Osteocyte (in vitro differentiated cells): ENCODE measurements at regions not wholly inside any gene's neighbourhood (a gene's known extent, or its start where the extent isn't known, plus 50 kb on each side); places are given as distances from the start of the nearest gene placed in this dataset.

Source experiments
- DNase-seq: peaks from one replicate; pipeline ENCODE4 v3.0.0; 2021; ENCODE audit warnings: mixed read lengths; ENCODE audit not compliant: unreplicated experiment; ENCODE audit errors: extremely low spot score
- H3K27ac Mint-ChIP-seq: one replicate; pipeline ENCODE4 v1.8.0; 2021; ENCODE audit warnings: mild to moderate bottlenecking, mixed read lengths; ENCODE audit not compliant: unreplicated experiment
- H3K27me3 Mint-ChIP-seq: one replicate; pipeline ENCODE4 v1.8.0; 2021; ENCODE audit warnings: mixed read lengths; ENCODE audit not compliant: unreplicated experiment
- H3K36me3 Mint-ChIP-seq: one replicate; pipeline ENCODE4 v1.8.0; 2021; ENCODE audit warnings: mixed read lengths; ENCODE audit not compliant: unreplicated experiment
- H3K4me1 Mint-ChIP-seq: one replicate; pipeline ENCODE4 v1.8.0; 2021; ENCODE audit warnings: mixed read lengths; ENCODE audit not compliant: unreplicated experiment
- H3K4me3 Mint-ChIP-seq: one replicate; pipeline ENCODE4 v1.8.0; 2021; ENCODE audit warnings: mild to moderate bottlenecking, moderate library complexity, mixed read lengths; ENCODE audit not compliant: unreplicated experiment
- H3K9me3 Mint-ChIP-seq: one replicate; pipeline ENCODE4 v1.8.0; 2021; ENCODE audit warnings: mixed read lengths; ENCODE audit not compliant: unreplicated experiment
- CTCF ChIP-seq: fragments of 200-600 bp; sonication (generic); IDR thresholded peaks from 2 replicates; pipeline ENCODE4 v1.5.0; 2021; ENCODE audit warnings: antibody characterized with exemption, mild to moderate bottlenecking, moderate library complexity

GRCh38 chr13:47628666-47629065 is 372.4 kb downstream of the SUCLA2 start:
- Mint-ChIP-seq H3K27ac (no peak overlapping the region), H3K4me1 (no peaks in the 10 kb centered on the region), H3K4me3 (no peak overlapping the region), H3K27me3 (no peaks in the 10 kb centered on the region), H3K9me3 (peaks cover 16% of the 10 kb centered on the region), H3K36me3 (no peaks in the 10 kb centered on the region)
- no peak for TF ChIP-seq CTCF
- DNase-seq, result no peak

GRCh38 chr13:47623862-47624261 is 377.2 kb downstream of the SUCLA2 start:
- Mint-ChIP-seq H3K4me3 (no peak overlapping the region), H3K4me1 (no peaks in the 10 kb centered on the region), H3K9me3 (peaks cover 20% of the 10 kb centered on the region), H3K27me3 (no peaks in the 10 kb centered on the region), H3K27ac (no peak overlapping the region), H3K36me3 (no peaks in the 10 kb centered on the region)
- no peak for DNase-seq
- no peak for TF ChIP-seq CTCF

GRCh38 chr13:47621931-47622330 is 379.1 kb downstream of the SUCLA2 start:
- Mint-ChIP-seq H3K36me3 (no peaks in the 10 kb centered on the region), H3K9me3 (peaks cover 13% of the 10 kb centered on the region), H3K27me3 (no peaks in the 10 kb centered on the region), H3K4me1 (no peaks in the 10 kb centered on the region), H3K4me3 (no peak overlapping the region), H3K27ac (no peak overlapping the region)
- no peak for DNase-seq
- no peak for TF ChIP-seq CTCF

- no peak overlapping the region for H3K27ac Mint-ChIP-seq
- no peaks in the 10 kb centered on the region for H3K27me3 Mint-ChIP-seq
- peaks cover 11% of the 10 kb centered on the region for H3K9me3 Mint-ChIP-seq
- H3K4me1 Mint-ChIP-seq, result no peaks in the 10 kb centered on the region
- H3K4me3 Mint-ChIP-seq, result no peak overlapping the region
- no peaks in the 10 kb centered on the region for H3K36me3 Mint-ChIP-seq
- TF ChIP-seq CTCF, result no peak
- no peak for DNase-seq
Observed at GRCh38 chr13:47611664-47612288, 389.3 kb downstream of the SUCLA2 start.

- no peak overlapping the region for H3K4me3 Mint-ChIP-seq
- H3K36me3 Mint-ChIP-seq, result no peaks in the 10 kb centered on the region
- no peak overlapping the region for H3K27ac Mint-ChIP-seq
- no peak for TF ChIP-seq CTCF
- H3K4me1 Mint-ChIP-seq, result no peaks in the 10 kb centered on the region
- H3K9me3 Mint-ChIP-seq, result peaks cover 11% of the 10 kb centered on the region
- no peak for DNase-seq
- no peaks in the 10 kb centered on the region for H3K27me3 Mint-ChIP-seq
Observed at GRCh38 chr13:47610687-47611086, 390.4 kb downstream of the SUCLA2 start.
